K562 (cell line): ENCODE measurements at regions not wholly inside any gene's neighbourhood (a gene's known extent, or its start where the extent isn't known, plus 50 kb on each side); places are given as distances from the start of the nearest gene placed in this dataset.

Experiments
- ATAC-seq: fragments of 200-7000 bp; cut with Tn5 transposase; 3 replicates; pipeline ENCODE4 v1.9.1; 2020; ENCODE audit warnings: moderate library complexity
- BruUV-seq: library from RNA; stranded (reverse); fragments of 400-500 nt; replicated peaks from 2 replicates; lab custom pipeline; 2021; lab: Mats Ljungman, UMichigan
- CTCF ChIA-PET: fragments of 300-600 bp; formaldehyde crosslinking; extraction: SDS; loops from one replicate; lab custom pipeline; 2021; ENCODE audit warnings: low intra/inter-chr PET ratio; lab: Yijun Ruan, JAX
- POLR2A ChIA-PET: fragments of 300-600, 350-650 bp; sonication (Branson Sonifier 250); formaldehyde crosslinking; extraction: SDS; loops from one replicate; lab custom pipeline; 2021; ENCODE audit warnings: antibody characterized with exemption, inconsistent platforms; lab: Yijun Ruan, JAX
- DNase-seq, 4 experiments: peaks; one replicate each; pipeline versions ENCODE4 v3.0.0 to v3.0.0-alpha.2; 2011 to 2018; ENCODE audit warnings: low spot score in 3 of 4, mixed read lengths in 3 of 4; ENCODE audit errors: extremely low read depth in 1 of 4
- FAIRE-seq: peaks from 2 replicates; lab custom pipeline; 2011; peaks lifted over from hg19 to GRCh38; lab: Jason Lieb, UNC
- H2AFZ ChIP-seq: 2 replicates; pipeline ENCODE4 v1.6.0; 2011; ENCODE audit warnings: low read depth, low read length, control low read depth, inconsistent platforms
- H3K27ac ChIP-seq: fragments of 200-600 bp; 3 replicates; pipeline ENCODE4 v1.8.0; 2011; ENCODE audit warnings: low read depth, mild to moderate bottlenecking, control low read depth, inconsistent platforms, low read length, moderate library complexity, mixed read lengths; ENCODE audit errors: extremely low read depth
- H3K27me3 ChIP-seq, 2 experiments: fragments of 300-600 bp in 1 of 2; 2 replicates in 1 of 2; 3 replicates in 1 of 2; pipeline versions ENCODE4 v1.6.0 to v1.8.0; 2011; ENCODE audit warnings: inconsistent platforms in 2 of 2, low read length in 2 of 2, mild to moderate bottlenecking in 1 of 2, mixed read lengths in 1 of 2, moderate library complexity in 1 of 2; ENCODE audit not compliant: control insufficient read depth in 2 of 2, insufficient read depth in 2 of 2
- H3K36me3 ChIP-seq: fragments of 300-600 bp; 3 replicates; pipeline ENCODE4 v1.8.0; 2011; ENCODE audit warnings: mild to moderate bottlenecking, low read length, inconsistent platforms; ENCODE audit not compliant: control insufficient read depth, insufficient read depth
- H3K4me1 ChIP-seq, 2 experiments: fragments of 200-600 bp in 1 of 2; replicated peaks in 1 of 2; 2 replicates in 1 of 2; 3 replicates in 1 of 2; pipeline versions ENCODE4 v1.5.1 to v1.8.0; 2011; ENCODE audit warnings: inconsistent platforms in 2 of 2, low read length in 2 of 2, mild to moderate bottlenecking in 1 of 2, mixed read lengths in 1 of 2, moderate library complexity in 1 of 2; ENCODE audit not compliant: control insufficient read depth in 2 of 2, insufficient read depth in 2 of 2
- H3K4me2 ChIP-seq: 2 replicates; pipeline ENCODE4 v1.6.1; 2011; ENCODE audit warnings: low read length, control low read depth, inconsistent platforms, mixed read lengths; ENCODE audit not compliant: insufficient read depth
- H3K4me3 ChIP-seq: fragments of 200-600 bp; sonication (generic), shearing (Covaris generic); 2 replicates; pipeline ENCODE4 v1.5.1; 2016; ENCODE audit warnings: control low read depth, inconsistent platforms
- H3K79me2 ChIP-seq: fragments of 200-600 bp; 3 replicates; pipeline ENCODE4 v1.8.0; 2011; ENCODE audit warnings: low read length, inconsistent platforms; ENCODE audit not compliant: control insufficient read depth, insufficient read depth
- H3K9ac ChIP-seq, 2 experiments: 2 replicates each; pipeline versions ENCODE4 v1.6.0 to v1.6.1; 2011; ENCODE audit warnings: low read depth in 2 of 2, low read length in 2 of 2, control low read depth in 1 of 2, inconsistent platforms in 1 of 2, mild to moderate bottlenecking in 1 of 2, mixed read lengths in 1 of 2; ENCODE audit not compliant: insufficient read depth in 1 of 2
- H3K9me1 ChIP-seq: one replicate; pipeline ENCODE4 v1.6.0; 2011; ENCODE audit warnings: inconsistent platforms, mild to moderate bottlenecking, low read length, moderate library complexity; ENCODE audit not compliant: control insufficient read depth, insufficient read depth
- H3K9me3 ChIP-seq: replicated peaks from 2 replicates; pipeline ENCODE4 v1.5.1; 2011; ENCODE audit warnings: low read depth, low read length, inconsistent platforms; ENCODE audit not compliant: control insufficient read depth, insufficient read depth
- H4K20me1 ChIP-seq: replicated peaks from 2 replicates; pipeline ENCODE4 v1.6.1; 2011; ENCODE audit warnings: low read length, inconsistent platforms, mixed read lengths; ENCODE audit not compliant: control insufficient read depth, insufficient read depth
- CXXC5 ChIP-seq: fragments of 250-450 bp; sonication (Bioruptor Pico); IDR thresholded peaks from 2 replicates; pipeline ENCODE4 v1.8.0; 2022; ENCODE audit warnings: inconsistent platforms, mild to moderate bottlenecking, moderate library complexity
- MIER1 ChIP-seq: fragments of 450-650 bp; IDR thresholded peaks from 2 replicates; pipeline ENCODE4 v1.6.1; 2016; ENCODE audit warnings: antibody characterized with exemption, mild to moderate bottlenecking, low read depth
- NBN ChIP-seq: fragments of 450-650 bp; IDR thresholded peaks from 2 replicates; pipeline ENCODE4 v1.6.1; 2016; ENCODE audit warnings: low read depth, mild to moderate bottlenecking
- NCOA6 ChIP-seq: fragments of 450-650 bp; IDR thresholded peaks from 2 replicates; pipeline ENCODE4 v1.6.1; 2017; ENCODE audit warnings: mild to moderate bottlenecking
- PHB ChIP-seq: fragments of 250-450 bp; sonication (Bioruptor Pico); IDR thresholded peaks from 2 replicates; pipeline ENCODE4 v1.5.0; 2021
- SMAD3 ChIP-seq: fragments of 450-650 bp; formaldehyde crosslinking; conservative IDR thresholded peaks from 2 replicates; pipeline ENCODE4 v1.4.0; 2020; ENCODE audit warnings: mild to moderate bottlenecking
- TAF1 ChIP-seq: IDR thresholded peaks from 2 replicates; pipeline ENCODE4 v1.6.1; 2011; ENCODE audit warnings: mild to moderate bottlenecking, low read length, moderate library complexity; ENCODE audit not compliant: insufficient read depth, control insufficient read depth, severe bottlenecking; ENCODE audit errors: extremely low read depth
- TRIM28 ChIP-seq: fragments of 450-650 bp; IDR thresholded peaks from 2 replicates; pipeline ENCODE4 v1.6.1; 2017
- ZKSCAN8 ChIP-seq: fragments of 200-800 bp; sonication (Bioruptor generic); IDR thresholded peaks from 2 replicates; pipeline ENCODE4 v1.6.1; 2016; ENCODE audit warnings: missing genetic modification characterization, missing compliant biosample characterization
- ZNF143 ChIP-seq: sonication (generic); formaldehyde crosslinking; IDR thresholded peaks from 2 replicates; pipeline ENCODE4 v1.9.0; 2022; ENCODE audit warnings: mild to moderate bottlenecking, missing genetic modification reagents
- WGBS: fragments of 100-300 bp; shearing (Covaris generic); methylation state at CpG from one replicate; pipeline ENCODE4 v1.1.6; 2016; ENCODE audit warnings: low coverage, mixed read lengths; ENCODE audit not compliant: insufficient coverage; ENCODE audit errors: missing lambda C conversion rate; 5-methylcytosine and 5-hydroxymethylcytosine counted together
- in situ Hi-C: fragments of 300-500 bp; cut with MboI; formaldehyde crosslinking; loops from 4 replicates; pipeline ENCODE4 v1.15.0; 2018; ENCODE audit warnings: inconsistent platforms, mixed read lengths
- intact Hi-C: fragments of 100-400 bp; cut with micrococcal nuclease; formaldehyde crosslinking; loops from 2 replicates; pipeline ENCODE4 v1.14.2; 2022
- TF ChIP-seq, protein P1 (sequence below): sonication (generic); formaldehyde crosslinking; IDR thresholded peaks from 2 replicates; pipeline ENCODE4 v1.8.0; 2023; ENCODE audit warnings: missing genetic modification reagents, mild to moderate bottlenecking, borderline replicate concordance
- TF ChIP-seq, protein P2 (sequence below): fragments of 250-450 bp; sonication (Bioruptor Pico); IDR thresholded peaks from 2 replicates; pipeline ENCODE4 v1.8.0; 2022; ENCODE audit warnings: inconsistent platforms, mild to moderate bottlenecking, moderate library complexity, borderline replicate concordance
- TF ChIP-seq, protein P3 (sequence below): sonication (generic); formaldehyde crosslinking; IDR thresholded peaks from 2 replicates; pipeline ENCODE4 v1.8.0; 2022; ENCODE audit warnings: mild to moderate bottlenecking, missing genetic modification reagents

DNA sequence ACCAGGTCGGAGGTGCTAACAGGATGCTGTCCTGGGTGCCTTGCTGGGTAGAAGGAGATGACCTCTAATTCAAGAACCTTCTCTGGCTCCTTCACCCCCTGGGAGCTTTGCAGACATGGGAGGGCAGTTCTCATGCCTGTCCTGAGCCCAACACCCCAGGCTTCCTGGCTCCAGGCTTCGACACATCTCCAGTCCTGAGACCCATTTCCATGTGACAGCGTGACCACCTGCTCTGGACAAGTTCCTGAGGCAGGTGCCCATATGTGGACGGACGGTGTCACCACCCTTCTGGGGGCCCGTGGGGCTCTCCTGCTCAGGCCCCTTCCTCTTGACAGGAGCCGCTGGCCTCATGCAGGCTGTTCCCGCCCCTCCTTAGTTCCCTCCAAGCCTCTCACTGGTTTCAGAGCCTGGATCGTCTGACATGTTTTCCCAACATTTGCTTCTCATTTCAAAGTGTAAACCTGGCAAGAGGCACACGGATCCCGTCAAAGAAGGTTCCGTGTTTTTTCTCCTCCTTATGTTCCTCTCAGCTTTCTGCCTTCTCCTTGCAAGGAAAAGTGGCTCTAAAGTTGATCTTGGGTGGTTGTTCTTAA lies 291.9 kb upstream of the RTL1 start:
- no peak overlapping the region for H3K9ac ChIP-seq
- H3K4me2 ChIP-seq, result no peak overlapping the region
- in situ Hi-C loops (no loop called here), intact Hi-C loops (no loop called here)
- no TSS peak for BruUV-seq
- no peak for TF ChIP-seq NCOA6
- TF ChIP-seq TRIM28, result no peak
- no peak for TF ChIP-seq TAF1
- TF ChIP-seq, protein P1, sequence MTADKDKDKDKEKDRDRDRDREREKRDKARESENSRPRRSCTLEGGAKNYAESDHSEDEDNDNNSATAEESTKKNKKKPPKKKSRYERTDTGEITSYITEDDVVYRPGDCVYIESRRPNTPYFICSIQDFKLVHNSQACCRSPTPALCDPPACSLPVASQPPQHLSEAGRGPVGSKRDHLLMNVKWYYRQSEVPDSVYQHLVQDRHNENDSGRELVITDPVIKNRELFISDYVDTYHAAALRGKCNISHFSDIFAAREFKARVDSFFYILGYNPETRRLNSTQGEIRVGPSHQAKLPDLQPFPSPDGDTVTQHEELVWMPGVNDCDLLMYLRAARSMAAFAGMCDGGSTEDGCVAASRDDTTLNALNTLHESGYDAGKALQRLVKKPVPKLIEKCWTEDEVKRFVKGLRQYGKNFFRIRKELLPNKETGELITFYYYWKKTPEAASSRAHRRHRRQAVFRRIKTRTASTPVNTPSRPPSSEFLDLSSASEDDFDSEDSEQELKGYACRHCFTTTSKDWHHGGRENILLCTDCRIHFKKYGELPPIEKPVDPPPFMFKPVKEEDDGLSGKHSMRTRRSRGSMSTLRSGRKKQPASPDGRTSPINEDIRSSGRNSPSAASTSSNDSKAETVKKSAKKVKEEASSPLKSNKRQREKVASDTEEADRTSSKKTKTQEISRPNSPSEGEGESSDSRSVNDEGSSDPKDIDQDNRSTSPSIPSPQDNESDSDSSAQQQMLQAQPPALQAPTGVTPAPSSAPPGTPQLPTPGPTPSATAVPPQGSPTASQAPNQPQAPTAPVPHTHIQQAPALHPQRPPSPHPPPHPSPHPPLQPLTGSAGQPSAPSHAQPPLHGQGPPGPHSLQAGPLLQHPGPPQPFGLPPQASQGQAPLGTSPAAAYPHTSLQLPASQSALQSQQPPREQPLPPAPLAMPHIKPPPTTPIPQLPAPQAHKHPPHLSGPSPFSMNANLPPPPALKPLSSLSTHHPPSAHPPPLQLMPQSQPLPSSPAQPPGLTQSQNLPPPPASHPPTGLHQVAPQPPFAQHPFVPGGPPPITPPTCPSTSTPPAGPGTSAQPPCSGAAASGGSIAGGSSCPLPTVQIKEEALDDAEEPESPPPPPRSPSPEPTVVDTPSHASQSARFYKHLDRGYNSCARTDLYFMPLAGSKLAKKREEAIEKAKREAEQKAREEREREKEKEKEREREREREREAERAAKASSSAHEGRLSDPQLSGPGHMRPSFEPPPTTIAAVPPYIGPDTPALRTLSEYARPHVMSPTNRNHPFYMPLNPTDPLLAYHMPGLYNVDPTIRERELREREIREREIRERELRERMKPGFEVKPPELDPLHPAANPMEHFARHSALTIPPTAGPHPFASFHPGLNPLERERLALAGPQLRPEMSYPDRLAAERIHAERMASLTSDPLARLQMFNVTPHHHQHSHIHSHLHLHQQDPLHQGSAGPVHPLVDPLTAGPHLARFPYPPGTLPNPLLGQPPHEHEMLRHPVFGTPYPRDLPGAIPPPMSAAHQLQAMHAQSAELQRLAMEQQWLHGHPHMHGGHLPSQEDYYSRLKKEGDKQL (CRISPR knock-in tag), result no peak
- TF ChIP-seq, protein P2, sequence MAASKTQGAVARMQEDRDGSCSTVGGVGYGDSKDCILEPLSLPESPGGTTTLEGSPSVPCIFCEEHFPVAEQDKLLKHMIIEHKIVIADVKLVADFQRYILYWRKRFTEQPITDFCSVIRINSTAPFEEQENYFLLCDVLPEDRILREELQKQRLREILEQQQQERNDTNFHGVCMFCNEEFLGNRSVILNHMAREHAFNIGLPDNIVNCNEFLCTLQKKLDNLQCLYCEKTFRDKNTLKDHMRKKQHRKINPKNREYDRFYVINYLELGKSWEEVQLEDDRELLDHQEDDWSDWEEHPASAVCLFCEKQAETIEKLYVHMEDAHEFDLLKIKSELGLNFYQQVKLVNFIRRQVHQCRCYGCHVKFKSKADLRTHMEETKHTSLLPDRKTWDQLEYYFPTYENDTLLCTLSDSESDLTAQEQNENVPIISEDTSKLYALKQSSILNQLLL (CRISPR knock-in tag), result no peak
- TF ChIP-seq NBN, result no peak
- TF ChIP-seq PHB (CRISPR knock-in tag), result no peak
- TF ChIP-seq, protein P3, sequence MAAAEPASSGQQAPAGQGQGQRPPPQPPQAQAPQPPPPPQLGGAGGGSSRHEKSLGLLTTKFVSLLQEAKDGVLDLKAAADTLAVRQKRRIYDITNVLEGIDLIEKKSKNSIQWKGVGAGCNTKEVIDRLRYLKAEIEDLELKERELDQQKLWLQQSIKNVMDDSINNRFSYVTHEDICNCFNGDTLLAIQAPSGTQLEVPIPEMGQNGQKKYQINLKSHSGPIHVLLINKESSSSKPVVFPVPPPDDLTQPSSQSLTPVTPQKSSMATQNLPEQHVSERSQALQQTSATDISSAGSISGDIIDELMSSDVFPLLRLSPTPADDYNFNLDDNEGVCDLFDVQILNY (CRISPR knock-in tag), result no peak
- TF ChIP-seq ZKSCAN8 (CRISPR knock-in tag), result no peak
- TF ChIP-seq MIER1, result no peak
- TF ChIP-seq CXXC5 (CRISPR knock-in tag), result no peak
- TF ChIP-seq ZNF143 (CRISPR knock-in tag), result no peak
- no peak for TF ChIP-seq SMAD3 (CRISPR knock-in tag)
- no peak overlapping the region for H3K27ac ChIP-seq
- H3K4me3 ChIP-seq, result no peak overlapping the region
- H3K36me3 ChIP-seq, result no peaks in the 10 kb centered on the region
- no peaks in the 10 kb centered on the region for H3K9me3 ChIP-seq
- no peak for FAIRE-seq
- H3K9me1 ChIP-seq, result no peaks in the 10 kb centered on the region
- peaks cover 3 to 45% of the 10 kb centered on the region in 2 experiments; a peak in 3 of 5 replicates for H3K27me3 ChIP-seq
- H4K20me1 ChIP-seq, result no peaks in the 10 kb centered on the region
- ChIA-PET POLR2A (no interaction called here), CTCF (no interaction called here)
- H3K4me1 ChIP-seq, result peaks cover 0 to 4% of the 10 kb centered on the region in 2 experiments; a peak in 3 of 5 replicates
- no peaks in the 10 kb centered on the region for H3K79me2 ChIP-seq
- 1% methylated on average over 12 of the region's 12 CpGs for WGBS
- ATAC-seq, result no peak
- DNase-seq, result no peak
- no peak overlapping the region for H2AFZ ChIP-seq
